HepG2 (cell line): ENCODE measurements at regions not wholly inside any gene's neighbourhood (a gene's known extent, or its start where the extent isn't known, plus 50 kb on each side); places are given as distances from the start of the nearest gene placed in this dataset.

Experiments used
- ATAC-seq: fragments of 200-7000 bp; cut with Tn5 transposase; 3 replicates; pipeline ENCODE4 v1.9.1; 2020; ENCODE audit warnings: mild to moderate bottlenecking, moderate library complexity
- BruUV-seq: library from RNA; stranded (reverse); fragments of 400-500 nt; replicated peaks from 2 replicates; lab custom pipeline; 2021; lab: Mats Ljungman, UMichigan
- CTCF ChIA-PET: fragments of 300-600 bp; formaldehyde crosslinking; extraction: SDS; loops from one replicate; lab custom pipeline; 2021; ENCODE audit warnings: low total read pairs, inconsistent platforms, low intra/inter-chr PET ratio; lab: Yijun Ruan, JAX
- POLR2A ChIA-PET: fragments of 350-600 bp; sonication (Branson Sonifier 250); formaldehyde crosslinking; loops from one replicate; lab custom pipeline; 2020; ENCODE audit warnings: antibody characterized with exemption, inconsistent platforms; lab: Yijun Ruan, JAX
- DNase-seq: peaks from one replicate; pipeline ENCODE4 v3.0.0-alpha.2; 2015; ENCODE audit warnings: low spot score
- FAIRE-seq: peaks from 3 replicates; lab custom pipeline; 2011; peaks lifted over from hg19 to GRCh38; lab: Jason Lieb, UNC
- H2AFZ ChIP-seq: one replicate; pipeline ENCODE4 v1.6.1; 2011; ENCODE audit warnings: low read length, inconsistent platforms
- H3K27ac ChIP-seq: fragments of 300-600 bp; 3 replicates; pipeline ENCODE4 v1.8.0; 2011; ENCODE audit warnings: mixed run types, mild to moderate bottlenecking, mixed read lengths, low read length, inconsistent platforms; ENCODE audit not compliant: insufficient read depth; ENCODE audit errors: extremely low read length
- H3K27me3 ChIP-seq, 2 experiments: fragments of 200-600 bp in 1 of 2; 2 replicates in 1 of 2; 3 replicates in 1 of 2; pipeline versions ENCODE4 v1.6.0 to v1.8.0; 2011; ENCODE audit warnings: low read length in 2 of 2, mild to moderate bottlenecking in 2 of 2, moderate library complexity in 2 of 2, inconsistent platforms in 1 of 2; ENCODE audit not compliant: insufficient read depth in 2 of 2, control insufficient read depth in 1 of 2
- H3K36me3 ChIP-seq, 2 experiments: fragments of 200-600 bp in 1 of 2; replicated peaks in 1 of 2; 2 replicates in 1 of 2; 3 replicates in 1 of 2; pipeline versions ENCODE4 v1.5.1 to v1.8.0; 2011; ENCODE audit warnings: low read length in 2 of 2, inconsistent platforms in 1 of 2; ENCODE audit not compliant: insufficient read depth in 2 of 2, control insufficient read depth in 1 of 2
- H3K4me1 ChIP-seq: 2 replicates; pipeline ENCODE4 v1.5.1; 2012; ENCODE audit warnings: low read length, inconsistent platforms; ENCODE audit not compliant: insufficient read depth
- H3K4me2 ChIP-seq: 2 replicates; pipeline ENCODE4 v1.6.0; 2011; ENCODE audit warnings: low read depth, low read length, inconsistent platforms
- H3K4me3 ChIP-seq, 3 experiments: fragments of 200-600 bp in 1 of 3; sonication (generic), shearing (Covaris generic) in 1 of 3; replicated peaks in 1 of 3; 2 replicates each; pipeline ENCODE4 v1.5.1; 2011 to 2016; ENCODE audit warnings: low read length in 3 of 3, inconsistent platforms in 2 of 3, low read depth in 2 of 3, mild to moderate bottlenecking in 2 of 3, control low read depth in 1 of 3, mixed read lengths in 1 of 3; ENCODE audit not compliant: insufficient read depth in 1 of 3
- H3K79me2 ChIP-seq: one replicate; pipeline ENCODE4 v1.6.1; 2011; ENCODE audit warnings: low read length, inconsistent platforms; ENCODE audit not compliant: insufficient read depth
- H3K9ac ChIP-seq: 2 replicates; pipeline ENCODE4 v1.6.0; 2011; ENCODE audit warnings: mild to moderate bottlenecking, low read depth, low read length, inconsistent platforms; ENCODE audit not compliant: insufficient read depth
- H3K9me3 ChIP-seq: 2 replicates; pipeline ENCODE4 v1.5.1; 2012; ENCODE audit warnings: mild to moderate bottlenecking, low read length
- H4K20me1 ChIP-seq: 2 replicates; pipeline ENCODE4 v1.6.0; 2011; ENCODE audit warnings: inconsistent platforms, mild to moderate bottlenecking, low read length, moderate library complexity; ENCODE audit not compliant: insufficient read depth
- AKNA ChIP-seq: sonication (generic); formaldehyde crosslinking; IDR thresholded peaks from 2 replicates; pipeline ENCODE4 v1.4.0; 2020; ENCODE audit warnings: missing genetic modification reagents, borderline replicate concordance
- ATF2 ChIP-seq: sonication (generic); formaldehyde crosslinking; IDR thresholded peaks from 2 replicates; pipeline ENCODE4 v1.4.0; 2020; ENCODE audit warnings: missing genetic modification reagents
- CBX5 ChIP-seq: sonication (generic); formaldehyde crosslinking; IDR thresholded peaks from 2 replicates; pipeline ENCODE4 v1.4.0; 2020; ENCODE audit warnings: missing genetic modification reagents, borderline replicate concordance
- DDIT3 ChIP-seq: sonication (generic); formaldehyde crosslinking; IDR thresholded peaks from 2 replicates; pipeline ENCODE4 v1.4.0; 2020; ENCODE audit warnings: mild to moderate bottlenecking, missing genetic modification reagents
- ELF1 ChIP-seq: sonication (generic); formaldehyde crosslinking; IDR thresholded peaks from 2 replicates; pipeline ENCODE4 v1.4.0; 2020; ENCODE audit warnings: missing genetic modification reagents
- ELF3 ChIP-seq: IDR thresholded peaks from 2 replicates; pipeline ENCODE4 v1.6.1; 2016; ENCODE audit warnings: missing genetic modification reagents, missing compliant biosample characterization
- GABPB1 ChIP-seq: IDR thresholded peaks from 2 replicates; pipeline ENCODE4 v1.6.1; 2016; ENCODE audit warnings: mild to moderate bottlenecking, missing genetic modification reagents, moderate library complexity, missing compliant biosample characterization
- KAT2B ChIP-seq: fragments of 150-350 bp; IDR thresholded peaks from 2 replicates; pipeline ENCODE4 v1.6.1; 2014; ENCODE audit warnings: low read depth, low read length, borderline replicate concordance
- NFYB ChIP-seq: sonication (generic); formaldehyde crosslinking; IDR thresholded peaks from 2 replicates; pipeline ENCODE4 v1.4.0; 2020; ENCODE audit warnings: missing genetic modification reagents
- STAG1 ChIP-seq: sonication (generic); formaldehyde crosslinking; IDR thresholded peaks from 2 replicates; pipeline ENCODE4 v1.4.0; 2020; ENCODE audit warnings: missing genetic modification reagents
- TFDP2 ChIP-seq: sonication (generic); formaldehyde crosslinking; IDR thresholded peaks from 2 replicates; pipeline ENCODE4 v1.4.0; 2020; ENCODE audit warnings: missing genetic modification reagents
- ZNF3 ChIP-seq: IDR thresholded peaks from 2 replicates; pipeline ENCODE4 v1.7.0; 2017; ENCODE audit warnings: inconsistent platforms
- ZNF563 ChIP-seq: sonication (generic); formaldehyde crosslinking; IDR thresholded peaks from 2 replicates; pipeline ENCODE4 v1.8.0; 2022; ENCODE audit warnings: mild to moderate bottlenecking, moderate library complexity, missing genetic modification reagents
- ZNF644 ChIP-seq: IDR thresholded peaks from 2 replicates; pipeline ENCODE4 v1.6.1; 2016; ENCODE audit warnings: low read depth
- ZNF746 ChIP-seq: sonication (generic); formaldehyde crosslinking; IDR thresholded peaks from 2 replicates; pipeline ENCODE4 v1.8.0; 2022; ENCODE audit warnings: mild to moderate bottlenecking, missing genetic modification reagents
- WGBS: methylation state at CpG from one replicate; pipeline ENCODE4 v1.1.6; 2017; ENCODE audit warnings: low lambda C conversion rate; 5-methylcytosine and 5-hydroxymethylcytosine counted together
- in situ Hi-C: cut with HindIII; loops from 2 replicates; pipeline ENCODE4 v1.10.0; 2017; ENCODE audit warnings: low pct_unique_long_range_greater_than_20kb; ENCODE audit not compliant: extremely low pct_ligation_motif_present
- intact Hi-C: fragments of 100-400 bp; cut with micrococcal nuclease; formaldehyde crosslinking; loops from one replicate; pipeline ENCODE4 v1.10.0; 2022; ENCODE audit not compliant: unreplicated experiment

- H3K36me3 ChIP-seq, result no peaks in the 10 kb centered on the region
- 5% methylated on average over 10 of the region's 10 CpGs for WGBS
- in situ Hi-C loops, result no loop called here
- no TSS peak for BruUV-seq
- H3K9ac ChIP-seq, result no peak overlapping the region
- H3K9me3 ChIP-seq, result no peaks in the 10 kb centered on the region
- no peaks in the 10 kb centered on the region for H4K20me1 ChIP-seq
- CTCF ChIA-PET, result no interaction called here
- H3K27me3 ChIP-seq, result no peaks in the 10 kb centered on the region
- no peak overlapping the region for H2AFZ ChIP-seq
- DNase-seq (peak; percentile 50), FAIRE-seq (peak; percentile 39), ATAC-seq (peak; percentile 98)
- H3K4me3 ChIP-seq, result no peak overlapping the region
- no peak overlapping the region for H3K4me2 ChIP-seq
- intact Hi-C loops, result loop anchor here (1.0 to 2.0 kb wide), 2 partner anchors 110 to 299 kb away; no protein-coding TSS in a partner anchor
- POLR2A ChIA-PET, result no interaction called here
- H3K79me2 ChIP-seq, result no peaks in the 10 kb centered on the region
- no peaks in the 10 kb centered on the region for H3K4me1 ChIP-seq
- H3K27ac ChIP-seq, result no peak overlapping the region
- TF ChIP-seq DDIT3 (CRISPR knock-in tag) (no peak), ZNF563 (CRISPR knock-in tag) (no peak), KAT2B (no peak), NFYB (CRISPR knock-in tag) (peak; percentile 56), TFDP2 (CRISPR knock-in tag) (no peak), CBX5 (CRISPR knock-in tag) (0 out of 2 replicates have a peak, but pooled peaks have one; percentile 56), STAG1 (peak; percentile 81), ELF3 (0 out of 2 replicates have a peak, but pooled peaks have one; percentile 13), ZNF644 (CRISPR knock-in tag) (no peak), ATF2 (CRISPR knock-in tag) (no peak), AKNA (CRISPR knock-in tag) (no peak), ELF1 (CRISPR knock-in tag) (peak; percentile 47), ZNF746 (CRISPR knock-in tag) (no peak), GABPB1 (CRISPR knock-in tag) (peak; percentile 49; the same call in 1 of the 2 replicates), ZNF3 (no peak)
Observed at GRCh38 chr2:58571181-58571852, 330.2 kb upstream of the FANCL start.
